ENCODE measurements at regions not wholly inside any gene's neighbourhood (a gene's known extent, or its start where the extent isn't known, plus 50 kb on each side); places are given as distances from the start of the nearest gene placed in this dataset.

GRCh38 chr1:209222826-209223225 lies 360.7 kb upstream of the CAMK1G start:
- H3K36me3 ChIP-seq, result no peaks in the 10 kb centered on the region
- ATAC-seq (no peak), DNase-seq (no peak)
- intact Hi-C loops (cut with DNase I), result no loop called here
- H3K27ac ChIP-seq, result no peak overlapping the region
- TF ChIP-seq CTCF (IDR thresholded peaks at IDR 0.05), result no peak
- no peaks in the 10 kb centered on the region for H3K4me1 ChIP-seq
- H3K4me3 ChIP-seq, result no peak overlapping the region
- no peaks in the 10 kb centered on the region for H3K9me3 ChIP-seq
- no peaks in the 10 kb centered on the region for H3K27me3 ChIP-seq

DNA sequence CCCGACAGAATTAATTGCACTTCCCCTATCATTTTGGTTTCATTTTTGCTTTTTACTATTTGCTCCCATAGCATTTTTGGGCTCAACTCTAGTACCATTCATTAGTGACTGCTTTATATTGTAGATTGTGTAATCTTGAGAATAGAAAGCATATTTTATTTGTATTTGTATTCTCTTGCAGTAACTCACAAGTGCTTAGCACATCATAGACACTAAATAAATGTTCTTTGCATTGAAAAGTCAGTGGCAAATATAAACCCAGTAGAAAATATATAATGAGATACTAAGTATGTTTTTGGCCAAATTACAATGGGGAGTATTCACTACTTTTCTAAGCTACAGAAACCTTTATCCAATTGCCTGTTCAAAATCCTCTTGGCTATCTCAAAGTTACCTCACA lies 359.7 kb upstream of the CAMK1G start:
- Histone ChIP-seq H3K4me1 (no peaks in the 10 kb centered on the region), H3K9me3 (no peaks in the 10 kb centered on the region), H3K4me3 (no peak overlapping the region), H3K27ac (no peak overlapping the region), H3K36me3 (no peaks in the 10 kb centered on the region), H3K27me3 (no peaks in the 10 kb centered on the region)
- no peak for ATAC-seq
- intact Hi-C loops (cut with DNase I), result no loop called here
- peak in 1 of 4 donors; percentile 22 for DNase-seq
- TF ChIP-seq CTCF (IDR thresholded peaks at IDR 0.05), result no peak

DNA sequence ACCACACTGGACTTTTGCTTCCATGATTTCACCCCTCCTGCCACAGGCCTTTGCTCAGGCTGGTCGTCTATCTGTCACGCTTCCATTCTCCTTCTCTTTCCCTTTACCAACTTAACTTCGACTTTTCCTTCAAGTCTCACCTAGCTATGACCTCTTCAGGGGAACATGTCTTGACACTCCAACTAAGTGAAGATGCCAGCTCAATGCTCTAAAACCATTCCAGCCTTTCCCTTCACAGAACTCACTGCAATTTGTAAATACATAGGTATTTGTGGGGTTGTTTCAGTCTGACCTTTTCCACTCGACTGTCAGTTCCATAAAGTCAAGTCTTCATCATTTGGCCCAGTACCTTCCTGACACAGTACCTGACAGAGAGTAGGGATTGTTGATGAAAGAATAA lies 358.6 kb upstream of the CAMK1G start:
- intact Hi-C loops (cut with DNase I), result no loop called here
- H3K27ac ChIP-seq, result no peak overlapping the region
- H3K4me3 ChIP-seq, result no peak overlapping the region
- no peaks in the 10 kb centered on the region for H3K9me3 ChIP-seq
- no peaks in the 10 kb centered on the region for H3K27me3 ChIP-seq
- H3K4me1 ChIP-seq, result no peaks in the 10 kb centered on the region
- DNase-seq, result no peak
- ATAC-seq, result no peak
- TF ChIP-seq CTCF (IDR thresholded peaks at IDR 0.05), result no peak
- no peaks in the 10 kb centered on the region for H3K36me3 ChIP-seq

DNA sequence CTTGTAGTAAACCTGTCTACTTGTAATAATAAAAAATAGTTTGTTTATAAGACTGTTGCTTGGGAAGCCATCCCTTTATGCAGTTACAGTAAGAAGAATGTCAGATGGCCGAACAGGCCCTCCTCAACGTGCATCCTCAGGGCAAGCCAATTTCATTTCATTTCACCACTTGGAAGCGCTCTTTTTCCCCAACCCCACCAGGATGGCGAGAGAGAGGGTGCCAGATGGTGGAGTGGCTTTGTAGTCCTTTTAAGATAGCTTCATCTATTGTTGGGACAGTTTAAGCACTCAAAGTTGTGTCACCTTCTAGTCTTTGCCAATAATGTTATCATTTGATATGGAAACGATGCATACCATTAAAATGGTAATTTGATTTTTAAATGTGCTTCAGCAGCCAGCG lies 356.3 kb upstream of the CAMK1G start:
- Histone ChIP-seq H3K27ac (no peak overlapping the region), H3K4me1 (no peaks in the 10 kb centered on the region), H3K4me3 (no peak overlapping the region), H3K9me3 (peaks cover 0 to 2% of the 10 kb centered on the region in 2 donors), H3K36me3 (no peaks in the 10 kb centered on the region), H3K27me3 (peaks cover 0 to 21% of the 10 kb centered on the region in 2 donors)
- intact Hi-C loops (cut with DNase I), result no loop called here
- TF ChIP-seq CTCF (IDR thresholded peaks at IDR 0.05), result no peak
- ATAC-seq (no peak), DNase-seq (no peak)

GRCh38 chr1:209227941-209228340 lies 355.6 kb upstream of the CAMK1G start:
- H3K27ac ChIP-seq, result no peak overlapping the region
- H3K4me3 ChIP-seq, result no peak overlapping the region
- H3K9me3 ChIP-seq, result peaks cover 0 to 2% of the 10 kb centered on the region in 2 donors
- no peak for TF ChIP-seq CTCF (IDR thresholded peaks at IDR 0.05)
- no peaks in the 10 kb centered on the region for H3K36me3 ChIP-seq
- ATAC-seq (no peak), DNase-seq (no peak)
- intact Hi-C loops (cut with DNase I), result no loop called here
- H3K27me3 ChIP-seq, result peaks cover 0 to 25% of the 10 kb centered on the region in 2 donors
- H3K4me1 ChIP-seq, result no peaks in the 10 kb centered on the region

Measured in left lung (tissue), 4 donors.